ENCODE measurements at regions not wholly inside any gene's neighbourhood (a gene's known extent, or its start where the extent isn't known, plus 50 kb on each side); places are given as distances from the start of the nearest gene placed in this dataset.
"Not testable (repeated sequence)": the region's sequence is repeated elsewhere in the genome, so short reads cannot be mapped to it uniquely, and the experiment has no call there.

- DNase-seq, result no peak
Observed at GRCh38 chr12:105878964-105879363, 259.8 kb downstream of the NUAK1 start.

GRCh38 chr12:105880824-105881388 is 257.8 kb downstream of the NUAK1 start:
- DNase-seq, result no peak

- DNase-seq, result peak in 14 of 56 donors; percentile 2 to 30 (median 7)
Observed at GRCh38 chr12:105882404-105882803, 256.4 kb downstream of the NUAK1 start.

- no peak for DNase-seq
Observed at GRCh38 chr12:105887131-105887530, 251.6 kb downstream of the NUAK1 start.

- DNase-seq, result no peak
Observed at GRCh38 chr12:105888696-105889095, 250.1 kb downstream of the NUAK1 start.

- DNase-seq, result no peak
Observed at GRCh38 chr12:105892362-105892910, 246.3 kb downstream of the NUAK1 start.

GRCh38 chr12:105895197-105895832 is 243.4 kb downstream of the NUAK1 start:
- not testable (repeated sequence) for DNase-seq

- DNase-seq, result no peak
Observed at GRCh38 chr12:105897311-105897725, 241.4 kb downstream of the NUAK1 start.

- DNase-seq, result not testable (repeated sequence)
Observed at GRCh38 chr12:105898271-105898670, 240.5 kb downstream of the NUAK1 start.

GRCh38 chr12:105899589-105899988 is 239.2 kb downstream of the NUAK1 start:
- peak in 1 of 56 donors; percentile 1 for DNase-seq

- no peak for DNase-seq
Observed at GRCh38 chr12:105906561-105906960, 232.2 kb downstream of the NUAK1 start.

GRCh38 chr12:105907982-105908381 is 230.8 kb downstream of the NUAK1 start:
- DNase-seq, result no peak

- no peak for DNase-seq
Observed at GRCh38 chr12:105910030-105910429, 228.7 kb downstream of the NUAK1 start.

- DNase-seq, result no peak
Observed at GRCh38 chr12:105911966-105912365, 226.8 kb downstream of the NUAK1 start.

GRCh38 chr12:105912882-105913678 is 225.7 kb downstream of the NUAK1 start:
- no peak for DNase-seq

GRCh38 chr12:105915997-105916759 is 222.6 kb downstream of the NUAK1 start:
- DNase-seq, result no peak

GRCh38 chr12:105916760-105917039 is 222.1 kb downstream of the NUAK1 start:
- DNase-seq, result no peak

- peak in 31 of 56 donors; percentile 5 to 73 (median 28) for DNase-seq
Observed at GRCh38 chr12:105920161-105920684, 218.5 kb downstream of the NUAK1 start.

GRCh38 chr12:105921055-105921454 is 217.7 kb downstream of the NUAK1 start:
- no peak for DNase-seq

GRCh38 chr12:105921872-105922669 is 216.7 kb downstream of the NUAK1 start:
- peak in 18 of 56 donors; percentile 7 to 44 (median 16) for DNase-seq

Measured in amygdala (tissue), 56 donors.